ENCODE measurements at regions not wholly inside any gene's neighbourhood (a gene's known extent, or its start where the extent isn't known, plus 50 kb on each side); places are given as distances from the start of the nearest gene placed in this dataset.

GRCh38 chr2:52859065-52859464, 908.5 kb upstream of the CHAC2 start:
- TF ChIP-seq, protein P1, sequence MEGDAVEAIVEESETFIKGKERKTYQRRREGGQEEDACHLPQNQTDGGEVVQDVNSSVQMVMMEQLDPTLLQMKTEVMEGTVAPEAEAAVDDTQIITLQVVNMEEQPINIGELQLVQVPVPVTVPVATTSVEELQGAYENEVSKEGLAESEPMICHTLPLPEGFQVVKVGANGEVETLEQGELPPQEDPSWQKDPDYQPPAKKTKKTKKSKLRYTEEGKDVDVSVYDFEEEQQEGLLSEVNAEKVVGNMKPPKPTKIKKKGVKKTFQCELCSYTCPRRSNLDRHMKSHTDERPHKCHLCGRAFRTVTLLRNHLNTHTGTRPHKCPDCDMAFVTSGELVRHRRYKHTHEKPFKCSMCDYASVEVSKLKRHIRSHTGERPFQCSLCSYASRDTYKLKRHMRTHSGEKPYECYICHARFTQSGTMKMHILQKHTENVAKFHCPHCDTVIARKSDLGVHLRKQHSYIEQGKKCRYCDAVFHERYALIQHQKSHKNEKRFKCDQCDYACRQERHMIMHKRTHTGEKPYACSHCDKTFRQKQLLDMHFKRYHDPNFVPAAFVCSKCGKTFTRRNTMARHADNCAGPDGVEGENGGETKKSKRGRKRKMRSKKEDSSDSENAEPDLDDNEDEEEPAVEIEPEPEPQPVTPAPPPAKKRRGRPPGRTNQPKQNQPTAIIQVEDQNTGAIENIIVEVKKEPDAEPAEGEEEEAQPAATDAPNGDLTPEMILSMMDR (IDR thresholded peaks at IDR 0.05; ENCODE audit: unreplicated experiment): no peak
- H3K36me3 Mint-ChIP-seq (ENCODE audit: insufficient read depth, unreplicated experiment): no peaks in the 10 kb centered on the region

GRCh38 chr2:52857722-52858121, 909.9 kb upstream of the CHAC2 start:
- intact Hi-C loops (cut with micrococcal nuclease): no loop called here
- DNase-seq (ENCODE audit: unreplicated experiment): no peak
- Mint-ChIP-seq H3K9me3 (ENCODE audit: unreplicated experiment) (no peaks in the 10 kb centered on the region), H3K27ac (ENCODE audit: low read depth, unreplicated experiment) (no peak overlapping the region), H3K27me3 (ENCODE audit: insufficient read depth, unreplicated experiment) (no peaks in the 10 kb centered on the region), H3K36me3 (ENCODE audit: insufficient read depth, unreplicated experiment) (no peaks in the 10 kb centered on the region), H3K4me1 (ENCODE audit: insufficient read depth, unreplicated experiment) (no peaks in the 10 kb centered on the region), H3K4me3 (ENCODE audit: unreplicated experiment) (no peak overlapping the region)
- no TSS peak for BruUV-seq (replicated peaks)
- POLR2A ChIA-PET: no interaction called here
- TF ChIP-seq, protein P1 (IDR thresholded peaks at IDR 0.05; ENCODE audit: unreplicated experiment): no peak
- CTCF ChIA-PET: interaction anchor here (0.7 kb wide), 1 partner anchor 912 kb away, joined by 3 read pairs; no protein-coding TSS in a partner anchor

More at GRCh38 chr2:52859065-52859464, 908.5 kb upstream of the CHAC2 start:
- no peak overlapping the region for H3K27ac Mint-ChIP-seq (ENCODE audit: low read depth, unreplicated experiment)
- no peaks in the 10 kb centered on the region for H3K9me3 Mint-ChIP-seq (ENCODE audit: unreplicated experiment)
- intact Hi-C loops (cut with micrococcal nuclease): no loop called here
- H3K27me3 Mint-ChIP-seq (ENCODE audit: insufficient read depth, unreplicated experiment): no peaks in the 10 kb centered on the region
- no TSS peak for BruUV-seq (replicated peaks)
- ChIA-PET POLR2A (no interaction called here), CTCF (no interaction called here)
- H3K4me3 Mint-ChIP-seq (ENCODE audit: unreplicated experiment): no peak overlapping the region
- H3K4me1 Mint-ChIP-seq (ENCODE audit: insufficient read depth, unreplicated experiment): no peaks in the 10 kb centered on the region
- DNase-seq (ENCODE audit: unreplicated experiment): no peak

DNA sequence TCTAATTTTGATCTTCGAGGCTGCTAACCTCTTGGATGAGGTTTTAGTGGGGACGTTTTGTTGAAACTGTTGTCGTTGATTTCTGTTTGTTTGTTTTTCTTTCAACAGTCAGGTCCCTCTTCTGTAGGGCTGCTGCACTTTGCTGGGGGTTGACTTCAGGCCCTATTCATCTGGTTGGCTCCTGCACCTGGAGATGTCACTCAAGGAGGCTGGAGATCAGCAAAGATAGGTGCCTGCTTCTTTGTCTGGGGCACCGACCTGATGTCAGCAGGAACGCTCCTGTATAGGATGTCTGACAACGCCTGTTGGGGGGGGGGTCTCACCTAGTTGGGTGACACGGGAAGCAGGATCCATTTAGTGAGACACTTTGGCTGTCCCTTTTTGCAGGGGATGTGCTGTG, 915.6 kb upstream of the CHAC2 start:
- TF ChIP-seq, protein P1 (IDR thresholded peaks at IDR 0.05; ENCODE audit: unreplicated experiment): no peak
- POLR2A ChIA-PET: no interaction called here

DNA sequence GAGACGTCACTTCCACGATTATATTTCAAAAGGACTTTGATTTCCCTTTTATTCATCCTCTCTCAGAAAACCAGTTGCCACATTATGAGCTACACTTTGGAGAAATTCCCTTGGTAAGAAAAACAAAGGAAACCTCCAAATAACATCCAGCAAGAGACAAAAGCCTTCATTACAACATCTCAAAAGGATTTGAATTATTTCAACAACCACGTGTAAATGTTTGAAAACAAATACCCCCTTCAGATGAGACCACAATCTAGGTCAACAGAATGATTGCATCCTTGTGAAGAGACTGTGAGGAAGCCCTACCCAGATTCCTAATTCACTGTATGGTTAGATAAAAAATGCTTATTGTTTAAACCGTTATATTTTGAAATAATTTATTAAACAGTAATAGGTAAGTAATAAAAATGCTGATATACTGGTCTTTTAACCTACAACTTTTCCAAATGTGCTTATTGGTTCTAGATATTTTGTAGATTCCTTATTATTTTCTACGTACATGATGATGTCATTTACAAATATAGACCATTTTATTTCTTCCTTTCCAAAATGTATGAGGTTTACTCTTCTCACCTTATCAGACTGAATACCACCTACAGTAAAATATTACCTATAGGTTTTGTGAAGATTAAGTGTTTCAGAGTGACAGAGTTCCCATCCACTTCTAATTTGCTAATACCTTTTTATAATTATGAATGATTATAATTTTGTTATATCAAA, 922.7 kb upstream of the CHAC2 start:
- Mint-ChIP-seq H3K27me3 (ENCODE audit: insufficient read depth, unreplicated experiment) (no peaks in the 10 kb centered on the region), H3K4me3 (ENCODE audit: unreplicated experiment) (no peak overlapping the region), H3K27ac (ENCODE audit: low read depth, unreplicated experiment) (no peak overlapping the region), H3K4me1 (ENCODE audit: insufficient read depth, unreplicated experiment) (no peaks in the 10 kb centered on the region), H3K36me3 (ENCODE audit: insufficient read depth, unreplicated experiment) (no peaks in the 10 kb centered on the region), H3K9me3 (ENCODE audit: unreplicated experiment) (peaks cover 7% of the 10 kb centered on the region)
- POLR2A ChIA-PET: no interaction called here
- intact Hi-C loops (cut with micrococcal nuclease): no loop called here
- TF ChIP-seq, protein P1 (IDR thresholded peaks at IDR 0.05; ENCODE audit: unreplicated experiment): no peak
- no TSS peak for BruUV-seq (replicated peaks)
- no peak for DNase-seq (ENCODE audit: unreplicated experiment)
- CTCF ChIA-PET: no interaction called here

More for the DNA sequence above, 915.6 kb upstream of the CHAC2 start:
- BruUV-seq (replicated peaks): no TSS peak
- Mint-ChIP-seq H3K36me3 (ENCODE audit: insufficient read depth, unreplicated experiment) (no peaks in the 10 kb centered on the region), H3K4me1 (ENCODE audit: insufficient read depth, unreplicated experiment) (no peaks in the 10 kb centered on the region), H3K9me3 (ENCODE audit: unreplicated experiment) (peaks cover 27% of the 10 kb centered on the region), H3K27me3 (ENCODE audit: insufficient read depth, unreplicated experiment) (no peaks in the 10 kb centered on the region), H3K4me3 (ENCODE audit: unreplicated experiment) (no peak overlapping the region), H3K27ac (ENCODE audit: low read depth, unreplicated experiment) (no peak overlapping the region)
- CTCF ChIA-PET: no interaction called here
- no peak for DNase-seq (ENCODE audit: unreplicated experiment)
- intact Hi-C loops (cut with micrococcal nuclease): no loop called here
